Naive thymus-derived CD8-positive, alpha-beta T cell (primary cell): ENCODE measurements at regions not wholly inside any gene's neighbourhood (a gene's known extent, or its start where the extent isn't known, plus 50 kb on each side); places are given as distances from the start of the nearest gene placed in this dataset.

Source experiments
- ATAC-seq, 2 donors: fragments of 150-1000 bp; cut with Tn5 transposase in 1 of 2; sonication (Bioruptor Pico), chemical (Tn5 transposase) in 1 of 2; 1 replicate in 1 of 2; 2 replicates in 1 of 2; pipeline ENCODE4 v1.10.0; 2021; ENCODE audit warnings: mild to moderate bottlenecking in 2 of 2, moderate library complexity in 2 of 2
- POLR2A ChIA-PET: fragments of 350-600 bp; sonication (Branson Sonifier 250); formaldehyde crosslinking; loops from one replicate; lab custom pipeline; 2021; ENCODE audit warnings: antibody characterized with exemption; lab: Charles Lee
- DNase-seq, 10 donors: peaks; one replicate each; pipeline versions ENCODE4 v3.0.0 to v3.0.0-alpha.2; 2020 to 2022
- H3K27ac Mint-ChIP-seq, 10 donors: one replicate each; pipeline ENCODE4 v1.8.0; 2020 to 2022; ENCODE audit warnings: mild to moderate bottlenecking in 10 of 10, mixed read lengths in 10 of 10, moderate library complexity in 4 of 10, inconsistent platforms in 1 of 10
- H3K27me3 Mint-ChIP-seq, 5 donors: one replicate each; pipeline ENCODE4 v1.8.0; 2021 to 2022; ENCODE audit warnings: mixed read lengths in 5 of 5
- H3K36me3 Mint-ChIP-seq, 3 donors: one replicate each; pipeline ENCODE4 v1.8.0; 2020 to 2022; ENCODE audit warnings: mixed read lengths in 3 of 3, mild to moderate bottlenecking in 2 of 3, inconsistent platforms in 1 of 3
- H3K4me1 Mint-ChIP-seq, 4 donors: one replicate each; pipeline ENCODE4 v1.8.0; 2021 to 2022; ENCODE audit warnings: mixed read lengths in 4 of 4
- H3K4me3 Mint-ChIP-seq, 10 donors: one replicate each; pipeline ENCODE4 v1.8.0; 2020 to 2022; ENCODE audit warnings: mild to moderate bottlenecking in 10 of 10, mixed read lengths in 10 of 10, moderate library complexity in 6 of 10, inconsistent platforms in 1 of 10
- H3K9me3 Mint-ChIP-seq, 9 donors: one replicate each; pipeline ENCODE4 v1.8.0; 2020 to 2022; ENCODE audit warnings: mixed read lengths in 9 of 9, mild to moderate bottlenecking in 3 of 9, inconsistent platforms in 1 of 9, moderate library complexity in 1 of 9

- POLR2A ChIA-PET = no interaction called here
- H3K9me3 Mint-ChIP-seq = peaks cover 0 to 4% (median 0%) of the 10 kb centered on the region in 9 donors
- no peaks in the 10 kb centered on the region for H3K36me3 Mint-ChIP-seq
- peaks cover 3 to 19% (median 7%) of the 10 kb centered on the region in 5 donors for H3K27me3 Mint-ChIP-seq
- no peak for ATAC-seq
- no peaks in the 10 kb centered on the region for H3K4me1 Mint-ChIP-seq
- H3K27ac Mint-ChIP-seq = no peak overlapping the region
- DNase-seq = no peak
- H3K4me3 Mint-ChIP-seq = no peak overlapping the region
These were observed 261.6 kb upstream of the SASH1 start for GRCh38 chr6:148081076-148081475.

GRCh38 chr6:148082044-148082443 is 260.6 kb upstream of the SASH1 start:
- Mint-ChIP-seq H3K9me3 (peaks cover 0 to 3% (median 0%) of the 10 kb centered on the region in 9 donors), H3K27me3 (peaks cover 0 to 10% (median 5%) of the 10 kb centered on the region in 5 donors), H3K4me3 (no peak overlapping the region), H3K36me3 (no peaks in the 10 kb centered on the region), H3K4me1 (no peaks in the 10 kb centered on the region), H3K27ac (no peak overlapping the region)
- no peak for ATAC-seq
- no peak for DNase-seq
- POLR2A ChIA-PET = no interaction called here

- Mint-ChIP-seq H3K36me3 (no peaks in the 10 kb centered on the region), H3K4me3 (no peak overlapping the region), H3K9me3 (peaks cover 0 to 3% (median 0%) of the 10 kb centered on the region in 9 donors), H3K27me3 (peaks cover 0 to 11% (median 3%) of the 10 kb centered on the region in 5 donors), H3K27ac (no peak overlapping the region), H3K4me1 (no peaks in the 10 kb centered on the region)
- ATAC-seq = no peak
- no peak for DNase-seq
- POLR2A ChIA-PET = no interaction called here
These were observed 259.9 kb upstream of the SASH1 start for GRCh38 chr6:148082696-148083095.

GRCh38 chr6:148085631-148086331 is 256.9 kb upstream of the SASH1 start:
- Mint-ChIP-seq H3K4me1 (no peaks in the 10 kb centered on the region), H3K9me3 (peaks cover under 1 to 17% (median 12%) of the 10 kb centered on the region in 9 donors)

GRCh38 chr6:148086386-148086785 is 256.3 kb upstream of the SASH1 start:
- ATAC-seq (no peak), DNase-seq (no peak)
- peaks cover 5 to 23% (median 18%) of the 10 kb centered on the region in 9 donors for H3K9me3 Mint-ChIP-seq
- H3K4me3 Mint-ChIP-seq = no peak overlapping the region
- peaks cover 0 to 7% (median 5%) of the 10 kb centered on the region in 5 donors for H3K27me3 Mint-ChIP-seq
- no peak overlapping the region for H3K27ac Mint-ChIP-seq
- no peaks in the 10 kb centered on the region for H3K4me1 Mint-ChIP-seq
- H3K36me3 Mint-ChIP-seq = peaks cover 0 to 9% (median 0%) of the 10 kb centered on the region in 3 donors
- POLR2A ChIA-PET = no interaction called here

More at GRCh38 chr6:148085631-148086331, 256.9 kb upstream of the SASH1 start:
- Mint-ChIP-seq H3K36me3 (peaks cover 0 to 9% (median 0%) of the 10 kb centered on the region in 3 donors), H3K27ac (no peak overlapping the region), H3K4me3 (no peak overlapping the region), H3K27me3 (peaks cover 0 to 7% (median 5%) of the 10 kb centered on the region in 5 donors)
- ATAC-seq (no peak), DNase-seq (no peak)
- POLR2A ChIA-PET = no interaction called here

- H3K27me3 Mint-ChIP-seq = peaks cover 0 to 7% (median 5%) of the 10 kb centered on the region in 5 donors
- no peak for ATAC-seq
- no peak overlapping the region for H3K4me3 Mint-ChIP-seq
- POLR2A ChIA-PET = no interaction called here
- no peaks in the 10 kb centered on the region for H3K4me1 Mint-ChIP-seq
- H3K36me3 Mint-ChIP-seq = peaks cover 0 to 9% (median 0%) of the 10 kb centered on the region in 3 donors
- no peak for DNase-seq
- H3K27ac Mint-ChIP-seq = no peak overlapping the region
- H3K9me3 Mint-ChIP-seq = peaks cover 5 to 28% (median 18%) of the 10 kb centered on the region in 9 donors
These were observed 255.8 kb upstream of the SASH1 start for GRCh38 chr6:148086843-148087242.

GRCh38 chr6:148087659-148088058 is 255.0 kb upstream of the SASH1 start:
- POLR2A ChIA-PET = no interaction called here
- no peaks in the 10 kb centered on the region for H3K4me1 Mint-ChIP-seq
- peaks cover 0 to 13% (median 0%) of the 10 kb centered on the region in 3 donors for H3K36me3 Mint-ChIP-seq
- H3K4me3 Mint-ChIP-seq = no peak overlapping the region
- ATAC-seq (no peak), DNase-seq (no peak)
- H3K27ac Mint-ChIP-seq = no peak overlapping the region
- H3K27me3 Mint-ChIP-seq = peaks cover 0 to 7% (median 5%) of the 10 kb centered on the region in 5 donors
- H3K9me3 Mint-ChIP-seq = peaks cover 8 to 36% (median 22%) of the 10 kb centered on the region in 9 donors

GRCh38 chr6:148090326-148090725 is 252.3 kb upstream of the SASH1 start:
- H3K9me3 Mint-ChIP-seq = peaks cover 8 to 41% (median 28%) of the 10 kb centered on the region in 9 donors
- H3K27me3 Mint-ChIP-seq = peaks cover 0 to 9% (median 2%) of the 10 kb centered on the region in 5 donors
- POLR2A ChIA-PET = no interaction called here
- H3K27ac Mint-ChIP-seq = no peak overlapping the region
- H3K36me3 Mint-ChIP-seq = peaks cover 0 to 13% (median 0%) of the 10 kb centered on the region in 3 donors
- no peak for ATAC-seq
- H3K4me1 Mint-ChIP-seq = no peaks in the 10 kb centered on the region
- H3K4me3 Mint-ChIP-seq = no peak overlapping the region
- no peak for DNase-seq

GRCh38 chr6:148091394-148091793 is 251.2 kb upstream of the SASH1 start:
- Mint-ChIP-seq H3K27ac (no peak overlapping the region), H3K36me3 (peaks cover 0 to 13% (median 0%) of the 10 kb centered on the region in 3 donors), H3K4me3 (no peak overlapping the region), H3K27me3 (peaks cover 0 to 9% (median 2%) of the 10 kb centered on the region in 5 donors), H3K9me3 (peaks cover 8 to 41% (median 28%) of the 10 kb centered on the region in 9 donors), H3K4me1 (no peaks in the 10 kb centered on the region)
- no peak for ATAC-seq
- DNase-seq = no peak
- POLR2A ChIA-PET = no interaction called here

GRCh38 chr6:148103436-148103835 is 239.2 kb upstream of the SASH1 start:
- no peak for ATAC-seq
- Mint-ChIP-seq H3K4me1 (no peaks in the 10 kb centered on the region), H3K4me3 (no peak overlapping the region), H3K27ac (no peak overlapping the region), H3K9me3 (peaks cover 0 to 8% (median 0%) of the 10 kb centered on the region in 9 donors), H3K27me3 (peaks cover 0 to 9% (median 6%) of the 10 kb centered on the region in 5 donors), H3K36me3 (no peaks in the 10 kb centered on the region)
- no peak for DNase-seq
- POLR2A ChIA-PET = no interaction called here

- POLR2A ChIA-PET = no interaction called here
- ATAC-seq (no peak), DNase-seq (no peak)
- no peak overlapping the region for H3K4me3 Mint-ChIP-seq
- no peaks in the 10 kb centered on the region for H3K36me3 Mint-ChIP-seq
- H3K4me1 Mint-ChIP-seq = no peaks in the 10 kb centered on the region
- H3K9me3 Mint-ChIP-seq = peaks cover 0 to 8% (median 0%) of the 10 kb centered on the region in 9 donors
- peaks cover 0 to 11% (median 3%) of the 10 kb centered on the region in 5 donors for H3K27me3 Mint-ChIP-seq
- no peak overlapping the region for H3K27ac Mint-ChIP-seq
These were observed 238.5 kb upstream of the SASH1 start for GRCh38 chr6:148104131-148104530.

GRCh38 chr6:148105695-148106094 is 236.9 kb upstream of the SASH1 start:
- no peak overlapping the region for H3K4me3 Mint-ChIP-seq
- POLR2A ChIA-PET = no interaction called here
- H3K27me3 Mint-ChIP-seq = peaks cover 2 to 22% (median 8%) of the 10 kb centered on the region in 5 donors
- ATAC-seq = no peak
- no peak for DNase-seq
- H3K9me3 Mint-ChIP-seq = peaks cover 0 to 9% (median 0%) of the 10 kb centered on the region in 9 donors
- no peak overlapping the region for H3K27ac Mint-ChIP-seq
- no peaks in the 10 kb centered on the region for H3K36me3 Mint-ChIP-seq
- no peaks in the 10 kb centered on the region for H3K4me1 Mint-ChIP-seq

- ATAC-seq = no peak
- no peaks in the 10 kb centered on the region for H3K36me3 Mint-ChIP-seq
- H3K4me1 Mint-ChIP-seq = no peaks in the 10 kb centered on the region
- POLR2A ChIA-PET = no interaction called here
- DNase-seq = no peak
- no peak overlapping the region for H3K27ac Mint-ChIP-seq
- peaks cover 2 to 23% (median 12%) of the 10 kb centered on the region in 5 donors for H3K27me3 Mint-ChIP-seq
- no peak overlapping the region for H3K4me3 Mint-ChIP-seq
- H3K9me3 Mint-ChIP-seq = peaks cover 0 to 9% (median 0%) of the 10 kb centered on the region in 9 donors
These were observed 234.7 kb upstream of the SASH1 start for GRCh38 chr6:148107911-148108310.
